LoVo (cell line): ENCODE measurements at regions not wholly inside any gene's neighbourhood (a gene's known extent, or its start where the extent isn't known, plus 50 kb on each side); places are given as distances from the start of the nearest gene placed in this dataset.
"Not testable (repeated sequence)": the region's sequence is repeated elsewhere in the genome, so short reads cannot be mapped to it uniquely, and the experiment has no call there.

Source experiments
- DNase-seq: peaks from one replicate; pipeline ENCODE4 v3.0.0-alpha.2; 2016; ENCODE audit warnings: low spot score

DNA sequence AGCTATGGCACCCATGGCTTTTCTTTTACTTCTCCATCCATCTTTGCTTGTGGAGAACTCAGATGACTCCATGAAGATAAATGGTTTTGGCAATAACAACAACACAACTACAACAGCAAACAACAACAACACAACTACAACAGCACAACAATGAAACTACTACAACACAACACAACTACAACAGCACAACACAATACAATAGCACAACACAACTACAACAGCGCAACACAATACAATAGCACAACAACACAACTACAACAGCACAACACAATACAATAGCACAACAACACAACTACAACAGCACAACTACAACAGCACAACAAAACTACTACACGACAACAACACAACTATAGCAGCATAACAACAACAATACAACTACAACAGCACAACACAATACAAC, 569.4 kb downstream of the TOX3 start:
- not testable (repeated sequence) for DNase-seq

DNA sequence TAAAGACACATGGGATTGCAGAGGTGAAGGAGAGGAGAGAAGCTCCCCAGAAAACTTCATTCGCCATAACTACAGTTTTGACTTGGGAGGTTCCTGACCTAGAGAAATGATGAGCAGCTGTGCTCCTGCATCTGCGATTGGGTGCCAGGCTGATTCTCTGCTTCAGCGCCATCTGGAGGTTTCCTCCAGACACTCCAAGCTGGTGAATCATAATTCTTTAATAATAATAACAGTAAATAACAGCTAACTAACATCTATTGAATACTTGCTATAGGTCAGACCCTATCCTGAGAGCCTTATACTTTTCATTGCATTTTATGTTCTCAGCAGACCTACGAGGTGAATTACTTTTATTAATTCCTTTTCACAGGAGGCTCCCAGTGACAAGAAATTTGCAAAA, 575.8 kb downstream of the TOX3 start:
- no peak for DNase-seq

DNA sequence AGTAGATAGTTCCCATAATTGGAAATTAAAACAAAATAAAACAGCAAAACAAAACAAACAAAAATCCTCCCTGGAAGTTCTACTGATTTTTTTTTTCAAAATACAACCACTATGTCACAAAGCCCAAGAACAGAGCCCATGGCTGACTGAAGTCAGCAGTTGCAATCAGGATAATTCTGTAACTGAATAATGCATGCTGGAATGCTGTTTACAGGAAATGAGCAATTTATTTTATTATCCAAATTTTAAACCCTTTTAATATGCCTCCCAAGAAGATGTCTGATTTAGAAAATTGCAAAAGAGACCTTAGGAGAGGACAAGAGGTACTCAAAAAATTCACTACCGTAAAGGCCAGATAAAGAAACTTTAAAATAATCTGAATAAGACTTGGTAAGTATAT, 578.2 kb downstream of the TOX3 start:
- no peak for DNase-seq

DNA sequence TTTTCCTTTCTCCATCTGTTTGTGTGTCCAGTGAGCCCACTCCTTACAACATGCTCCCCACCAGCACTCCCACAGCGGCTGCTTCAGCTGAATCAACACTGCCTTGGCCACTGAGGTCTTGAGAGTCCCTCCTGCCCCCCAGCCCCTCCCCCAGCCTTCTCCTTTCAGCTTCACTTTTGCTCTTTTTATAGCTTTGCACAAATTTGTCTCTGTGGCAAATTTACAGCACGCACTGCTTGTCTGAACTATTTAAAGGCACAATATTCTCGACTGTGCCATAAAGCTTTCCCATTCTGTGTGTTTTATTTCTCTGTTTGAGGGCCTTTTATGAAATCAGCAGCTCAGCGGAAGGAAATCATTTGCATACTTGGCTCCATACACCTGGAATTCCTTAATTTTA, 579.3 kb downstream of the TOX3 start:
- DNase-seq: no peak

DNA sequence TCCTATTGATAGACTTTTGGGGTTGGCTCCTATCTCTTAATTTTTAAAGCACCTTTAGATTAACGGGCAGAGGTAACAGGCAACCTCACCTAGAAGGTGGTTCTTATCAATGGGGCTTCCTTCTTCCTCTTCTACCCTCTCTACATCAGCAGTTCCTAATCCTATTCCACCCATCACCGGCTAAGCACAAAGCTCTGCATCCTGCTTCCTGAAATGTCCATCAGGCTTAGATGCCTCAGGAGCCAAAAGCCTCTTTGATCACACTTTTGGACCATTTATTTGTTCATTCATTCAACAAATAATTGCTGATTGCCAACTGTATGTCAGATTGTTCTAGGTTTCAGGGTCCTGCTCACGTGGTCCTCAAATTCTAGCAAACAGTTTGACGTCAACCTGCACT, 586.0 kb downstream of the TOX3 start:
- no peak for DNase-seq

DNA sequence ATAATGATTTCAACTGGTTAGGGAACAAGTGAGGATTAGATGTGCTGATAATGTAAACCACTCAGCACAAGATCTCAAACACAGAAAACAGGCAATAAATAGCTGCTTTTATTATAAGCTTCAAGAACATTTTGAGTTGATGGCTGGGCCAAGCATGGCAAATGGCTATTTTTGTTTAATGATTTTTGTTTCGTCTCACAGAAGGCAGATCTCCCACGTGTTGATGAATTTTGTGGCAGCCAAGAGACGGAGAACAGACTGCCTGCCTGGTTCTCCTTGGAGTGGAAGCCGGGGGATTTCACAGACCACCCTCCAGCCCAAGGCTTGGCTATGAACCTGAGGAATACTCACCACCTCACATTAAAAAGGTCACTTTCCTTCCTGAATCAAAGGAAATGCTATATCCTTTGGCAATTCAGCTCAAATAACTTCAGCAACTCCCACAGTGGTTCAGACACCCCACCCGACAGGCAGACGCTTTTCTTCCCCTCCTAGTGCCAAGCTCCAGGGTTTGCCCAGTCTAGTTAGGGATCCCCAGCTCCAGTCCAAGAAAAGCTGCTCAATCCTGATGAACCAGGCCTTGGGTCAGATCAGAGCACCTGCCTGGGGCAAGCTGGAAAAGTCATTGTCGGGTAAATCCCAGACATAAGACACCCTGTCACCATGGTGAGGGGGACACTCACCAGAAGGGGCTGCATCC, 593.5 kb downstream of the TOX3 start:
- DNase-seq: no peak

DNA sequence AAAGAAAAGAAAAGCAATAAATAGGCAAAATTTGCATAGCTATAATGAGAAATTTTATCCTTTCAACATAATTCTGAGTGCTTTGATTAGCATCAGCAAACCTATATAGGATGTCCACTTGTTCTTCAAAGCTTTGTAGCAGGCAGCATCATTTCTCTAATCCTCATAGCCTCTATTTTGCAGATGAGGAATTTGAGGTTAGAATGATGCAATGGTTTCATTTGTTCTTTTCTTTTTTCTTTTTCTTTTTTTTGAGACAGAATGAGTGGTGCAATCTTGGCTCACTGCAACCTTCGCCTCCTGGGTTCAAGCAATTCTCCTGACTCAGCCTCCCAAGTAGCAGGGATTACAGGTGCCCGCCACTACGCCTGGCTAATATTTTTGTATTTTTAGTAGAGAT, 594.4 kb downstream of the TOX3 start:
- no peak for DNase-seq

DNA sequence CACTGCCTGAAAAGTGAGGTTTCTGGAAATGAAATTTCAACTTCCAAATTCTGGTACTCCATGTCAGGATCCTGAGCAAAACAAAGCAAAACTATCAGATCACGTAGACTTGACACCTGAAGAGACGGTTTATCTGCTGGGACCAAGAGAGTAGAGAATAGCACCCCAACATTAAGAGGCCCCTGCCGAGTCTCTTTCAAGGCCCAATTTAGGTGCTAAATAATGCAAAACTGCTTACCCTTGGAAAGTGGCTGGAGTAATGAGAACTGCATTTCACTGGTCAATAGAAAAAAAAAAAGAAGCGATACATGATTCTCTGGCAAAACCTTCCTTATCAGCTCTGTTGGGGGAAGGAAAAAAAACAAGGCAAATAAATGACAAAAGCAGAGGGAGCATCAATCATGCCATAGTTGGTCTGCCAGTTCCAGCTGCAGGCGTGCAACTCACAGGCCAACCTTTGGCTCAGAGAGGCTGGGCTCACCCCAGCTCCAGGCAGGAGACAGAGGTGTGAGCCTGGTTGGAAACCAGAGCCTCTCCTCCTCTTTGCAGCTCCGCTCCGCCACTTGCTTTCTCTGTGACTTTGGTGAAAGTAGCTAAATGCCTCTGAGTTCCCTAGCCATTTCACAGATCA, 595.2 kb downstream of the TOX3 start:
- DNase-seq: no peak

DNA sequence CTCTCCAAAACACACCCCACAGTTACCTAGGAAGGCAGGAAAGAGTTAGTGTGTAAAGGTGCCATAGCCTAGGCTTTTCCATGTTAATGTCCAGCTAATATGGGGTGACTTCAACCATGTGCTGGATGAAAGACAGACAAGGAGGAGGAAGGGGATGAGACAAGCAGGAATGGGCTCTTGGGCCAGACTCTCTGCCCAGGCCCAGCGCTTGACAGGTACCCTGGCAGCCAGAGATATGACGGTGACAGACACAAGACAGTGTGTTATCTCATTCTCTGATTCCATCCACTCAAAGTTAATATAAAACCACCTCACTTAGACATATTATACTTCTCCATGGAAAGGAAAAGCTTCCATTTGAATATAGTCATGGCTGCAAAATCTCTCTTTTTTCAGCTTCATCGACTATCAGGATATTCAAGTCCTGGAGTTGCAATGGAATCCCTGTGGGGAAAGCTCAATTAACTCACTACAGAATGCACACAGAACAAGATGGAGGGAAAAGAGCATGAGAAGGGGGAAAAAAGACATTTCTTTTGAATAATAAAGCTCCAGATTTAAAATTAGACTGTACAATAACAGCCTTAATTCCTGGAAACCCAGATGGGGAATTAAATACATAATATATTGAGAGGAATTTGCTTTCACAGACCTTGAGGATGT, 596.7 kb downstream of the TOX3 start:
- DNase-seq: no peak

DNA sequence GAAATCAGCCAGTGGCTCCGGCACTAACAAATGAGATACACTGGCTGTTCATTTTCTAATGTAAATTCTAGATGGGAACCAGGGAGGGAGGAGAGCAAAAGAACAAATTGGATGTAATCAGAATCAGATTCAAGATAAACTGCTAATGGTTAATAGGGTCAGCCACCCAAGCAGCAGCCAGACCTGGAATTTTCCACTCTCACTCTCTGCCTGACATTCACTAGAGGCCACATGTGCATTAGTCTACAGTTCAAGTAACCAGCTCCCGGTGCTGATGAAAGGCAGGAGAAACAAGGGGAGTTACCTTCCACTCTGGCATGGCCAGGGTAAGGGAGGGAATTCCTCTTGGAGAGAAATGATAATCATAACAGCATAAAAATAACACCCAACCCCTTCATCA, 597.7 kb downstream of the TOX3 start:
- no peak for DNase-seq

DNA sequence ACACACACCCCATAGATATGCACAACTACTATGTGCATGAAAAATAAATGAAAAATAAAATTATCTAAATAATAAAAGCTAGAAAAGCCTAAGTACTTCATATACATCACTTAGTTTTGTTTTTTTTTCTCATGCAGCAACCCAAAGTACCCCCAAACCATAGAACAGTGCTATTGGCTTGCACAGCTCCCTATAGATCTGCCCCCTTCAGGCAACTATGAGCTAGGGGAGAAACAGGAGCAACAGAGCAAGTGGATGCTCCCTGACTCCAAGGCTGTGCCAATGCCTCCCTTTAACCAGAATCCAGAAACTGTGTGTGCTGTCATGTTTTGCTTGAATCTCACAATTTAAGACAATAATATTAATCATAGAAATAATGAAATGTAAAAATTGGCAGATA, 605.5 kb downstream of the TOX3 start:
- no peak for DNase-seq

DNA sequence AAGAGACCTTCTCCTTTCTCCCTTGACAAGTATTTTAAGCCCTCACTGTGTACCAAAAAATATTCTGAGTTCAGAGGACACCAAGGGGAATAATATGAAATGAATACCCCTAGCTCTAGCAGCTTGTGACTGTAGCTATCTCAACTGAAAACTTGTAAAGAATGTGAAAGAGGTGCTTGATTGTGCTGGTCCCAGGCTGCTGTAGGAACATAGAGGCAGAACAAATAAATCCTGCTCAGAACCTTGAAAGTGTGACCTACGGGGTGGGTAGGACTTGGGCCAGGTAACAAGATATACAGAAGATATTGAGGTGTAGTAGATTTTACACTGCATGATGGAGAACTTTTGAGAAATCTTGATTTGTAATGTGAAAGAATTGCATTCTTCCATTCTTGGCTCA, 606.8 kb downstream of the TOX3 start:
- no peak for DNase-seq

DNA sequence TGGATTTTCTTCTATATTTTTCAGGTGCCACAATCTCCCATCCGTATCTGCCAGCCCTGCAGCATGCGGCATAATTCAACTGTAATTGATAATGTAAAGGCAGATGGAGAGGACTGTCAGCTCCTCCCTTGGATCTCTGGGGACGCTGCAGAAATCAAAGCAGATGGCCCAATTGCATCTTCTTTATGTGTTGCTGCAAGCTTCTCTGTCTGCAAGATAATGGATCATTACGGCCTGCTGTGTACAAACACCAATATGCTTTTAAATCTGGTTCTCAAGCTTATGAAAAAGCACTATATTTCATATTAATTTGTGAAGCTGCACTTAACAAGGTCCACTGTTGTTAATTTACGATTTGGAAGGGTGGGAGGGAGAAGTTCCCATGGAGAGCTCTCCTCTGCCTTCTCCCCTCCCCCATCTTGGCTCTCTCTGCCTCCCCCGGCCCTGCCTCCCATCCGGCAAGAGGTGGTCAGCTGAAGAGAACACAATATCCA, 607.5 kb downstream of the TOX3 start:
- no peak for DNase-seq

DNA sequence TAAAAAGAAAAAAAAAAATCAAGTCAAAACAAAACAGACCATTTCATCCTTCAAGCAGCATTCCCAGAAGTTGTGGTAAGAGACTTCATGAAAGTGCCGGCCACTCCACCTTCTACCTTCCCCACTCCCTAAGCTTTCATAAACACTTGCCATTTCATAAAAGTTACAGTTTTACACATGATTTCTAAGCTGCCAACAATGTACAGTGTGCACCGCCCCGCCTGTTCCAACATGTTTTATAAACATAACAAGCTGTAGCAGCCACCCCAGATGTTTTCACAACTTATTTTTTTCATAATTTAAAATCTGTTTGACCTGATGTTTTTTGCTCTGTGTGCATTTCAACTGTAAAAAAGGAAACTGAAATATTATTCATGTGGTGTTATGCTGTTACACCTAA, 608.1 kb downstream of the TOX3 start:
- DNase-seq: no peak

DNA sequence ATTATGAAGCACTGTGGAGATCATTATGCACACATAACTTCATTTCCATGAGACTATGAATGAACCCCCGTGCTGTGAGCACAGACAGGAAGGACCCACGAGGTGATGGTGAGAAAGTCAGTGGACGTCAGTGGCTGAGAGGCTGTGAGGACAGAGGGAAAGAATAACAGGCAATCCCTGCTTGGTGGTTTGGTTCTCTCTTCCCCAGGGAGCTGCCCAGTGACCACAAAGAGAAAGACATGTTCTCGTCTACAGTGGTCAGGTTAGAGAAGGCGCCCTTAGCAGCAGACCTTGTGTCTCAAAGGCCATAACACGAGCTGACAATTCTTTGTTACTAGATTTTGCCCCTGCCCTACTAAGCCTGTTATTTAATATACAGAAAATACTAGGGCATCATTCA, 609.2 kb downstream of the TOX3 start:
- DNase-seq: no peak

DNA sequence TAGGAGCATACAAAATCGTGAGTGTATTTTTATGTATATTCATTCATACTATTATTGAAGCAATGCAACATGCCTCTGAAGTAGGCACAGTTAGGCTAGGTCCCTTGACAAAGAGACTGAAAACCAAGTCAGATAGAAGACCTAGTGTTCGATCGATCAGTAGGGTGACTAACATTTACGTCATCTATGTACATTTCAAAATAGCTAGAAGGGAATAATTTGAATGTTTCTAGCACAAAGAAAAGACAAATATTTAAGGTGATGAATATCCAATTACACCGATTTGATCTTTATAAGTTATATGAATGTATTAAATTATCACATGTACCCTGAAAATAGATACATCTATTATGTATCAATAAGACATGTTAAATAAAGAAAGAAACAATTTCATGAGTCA, 610.1 kb downstream of the TOX3 start:
- DNase-seq: no peak

DNA sequence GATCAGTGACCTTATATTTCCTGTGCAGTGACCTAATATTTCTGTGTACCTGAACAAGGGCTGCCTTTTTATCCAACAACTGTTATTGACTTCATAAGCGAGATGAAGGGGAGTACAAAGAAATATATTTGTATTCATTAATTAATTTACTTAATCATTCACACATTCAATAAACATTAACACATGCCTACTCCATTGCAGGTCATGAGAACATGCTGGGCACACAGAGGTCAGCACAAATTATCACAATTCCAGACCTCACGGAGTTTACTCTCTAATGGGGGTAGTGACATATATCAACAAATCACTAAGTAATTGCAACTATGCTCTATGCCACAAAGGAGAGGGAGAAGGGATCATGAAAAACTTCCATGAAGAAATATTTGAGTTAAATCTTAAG, 614.6 kb downstream of the TOX3 start:
- no peak for DNase-seq

DNA sequence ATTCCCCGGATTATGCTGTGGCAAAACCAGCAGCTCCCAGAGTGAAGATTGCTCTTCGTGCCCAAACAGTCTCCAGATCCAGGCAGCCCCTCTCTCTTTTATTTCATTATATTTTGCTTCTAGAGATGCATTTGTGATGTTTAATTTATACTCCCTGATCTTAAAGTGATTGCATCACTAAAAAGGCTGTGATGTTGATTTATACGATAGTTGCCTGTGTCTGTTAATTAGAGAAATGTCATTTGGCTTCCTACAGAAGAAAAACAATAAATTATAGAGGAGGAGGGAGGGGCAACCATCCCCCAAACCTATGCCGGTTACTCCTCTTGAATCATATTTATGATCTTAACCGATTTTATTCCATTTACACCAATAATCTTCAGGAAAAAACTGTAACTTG, 615.3 kb downstream of the TOX3 start:
- DNase-seq: no peak

DNA sequence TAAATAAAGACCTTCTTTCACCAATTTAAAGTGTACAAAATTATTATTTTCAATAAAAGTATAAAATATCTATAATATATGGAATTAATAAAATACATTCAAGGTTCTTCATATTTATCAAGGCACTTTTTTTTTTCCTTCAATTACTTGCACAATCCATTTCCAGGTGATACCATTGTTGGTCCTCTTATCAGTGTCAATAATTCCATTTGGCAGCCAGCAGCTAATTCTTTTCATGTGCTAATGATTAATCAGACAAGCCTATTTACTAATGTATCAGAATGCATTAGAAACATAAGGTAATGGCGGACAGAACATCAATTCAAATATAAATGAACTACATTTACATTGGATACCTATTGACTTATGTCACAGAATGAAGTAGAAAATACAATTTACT, 622.2 kb downstream of the TOX3 start:
- no peak for DNase-seq

DNA sequence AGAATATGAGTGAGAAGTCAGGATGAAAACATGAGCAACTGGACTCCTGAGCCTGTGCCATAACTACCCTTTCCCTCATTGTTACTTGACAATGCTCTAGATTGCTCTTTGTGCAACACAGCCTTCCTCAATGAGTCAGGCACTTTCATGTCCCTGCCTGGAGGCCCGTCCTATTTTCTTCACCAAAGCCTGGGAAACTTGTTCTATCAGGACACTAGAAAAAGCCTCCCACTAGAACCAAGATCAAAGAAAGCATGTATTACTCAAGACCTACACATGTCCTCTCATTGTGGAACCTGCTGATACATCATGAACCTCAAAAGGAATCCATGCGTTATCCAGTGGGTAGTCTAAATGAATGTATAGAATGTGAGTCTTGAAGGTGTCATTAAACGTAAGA, 624.5 kb downstream of the TOX3 start:
- no peak for DNase-seq

DNA sequence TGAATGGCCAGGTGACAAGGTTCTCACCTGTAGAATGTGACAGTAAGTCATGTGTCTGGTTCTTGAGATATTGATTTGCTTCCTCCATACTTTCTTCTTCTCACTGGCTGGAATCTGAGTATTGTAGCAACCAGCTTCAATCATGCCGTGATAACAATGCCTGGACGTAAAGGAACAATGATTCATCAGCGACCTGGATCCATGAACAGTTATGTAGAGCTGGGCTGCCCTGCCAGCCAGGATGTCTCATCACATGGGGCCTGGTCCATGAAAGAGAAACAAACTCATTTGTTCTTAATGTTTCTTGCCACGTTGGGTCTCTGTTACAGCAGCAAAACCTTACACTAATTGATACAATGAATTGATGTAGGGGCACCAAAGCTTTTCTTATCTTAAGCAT, 627.2 kb downstream of the TOX3 start:
- no peak for DNase-seq

DNA sequence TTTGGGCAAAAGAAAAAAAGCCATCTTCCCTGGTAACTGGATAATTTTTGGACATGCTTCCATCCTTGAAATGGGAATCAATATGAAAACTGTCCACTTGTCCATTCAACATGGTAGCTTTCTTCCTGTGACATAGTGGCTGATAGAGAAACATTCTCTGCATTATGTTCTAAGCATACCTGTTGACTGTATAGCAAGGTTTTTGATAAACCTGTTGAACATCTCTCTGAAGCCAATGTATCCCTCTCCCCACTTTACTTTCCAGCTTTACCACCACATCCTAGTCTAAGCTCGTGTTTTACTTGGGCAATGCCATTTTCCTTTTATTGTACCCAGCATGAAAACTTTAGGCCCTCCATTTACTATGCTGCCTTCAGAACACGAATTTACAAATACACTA, 630.1 kb downstream of the TOX3 start:
- no peak for DNase-seq

DNA sequence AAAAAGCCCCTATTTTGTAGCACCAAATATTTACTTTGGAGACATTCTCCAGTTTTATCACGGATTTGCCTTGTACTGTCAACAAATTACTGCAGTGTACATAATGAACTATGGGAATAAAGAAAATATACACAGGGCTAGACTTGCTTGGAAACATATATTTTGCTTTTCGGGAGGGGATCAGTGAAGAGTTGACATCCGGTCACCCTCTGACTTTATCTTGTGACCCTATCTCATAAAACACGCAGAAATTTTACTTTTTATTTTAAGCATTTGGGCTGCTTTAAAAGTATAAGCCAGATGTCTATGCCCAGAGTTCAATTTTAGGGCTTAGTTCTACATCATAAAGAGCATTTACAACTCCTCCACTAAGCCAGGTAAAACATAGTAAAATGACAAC, 630.7 kb downstream of the TOX3 start:
- no peak for DNase-seq

DNA sequence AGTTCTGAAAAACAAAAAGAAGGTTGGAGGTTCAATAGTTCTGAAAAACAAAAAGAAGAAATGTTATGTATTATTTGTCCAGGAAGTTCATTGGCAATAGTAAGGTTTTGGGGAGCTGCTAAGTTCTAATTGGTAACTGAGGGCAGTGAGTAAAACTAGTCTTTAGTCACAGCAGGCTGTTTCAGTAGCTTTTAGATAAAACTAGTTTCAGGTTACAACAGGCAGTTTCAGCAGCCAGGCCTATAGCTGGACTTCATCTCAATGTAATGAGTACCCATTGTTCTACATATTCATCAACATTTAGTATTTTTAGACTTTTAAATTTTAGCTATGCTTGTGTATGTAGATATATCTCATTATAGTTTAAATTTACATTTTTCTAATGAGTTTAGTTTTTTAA, 639.3 kb downstream of the TOX3 start:
- no peak for DNase-seq
